Caco-2 (cell line): ENCODE measurements at regions not wholly inside any gene's neighbourhood (a gene's known extent, or its start where the extent isn't known, plus 50 kb on each side); places are given as distances from the start of the nearest gene placed in this dataset.

ENCODE experiments used
- BruUV-seq: library from RNA; stranded (reverse); fragments of 400-500 nt; replicated peaks from 2 replicates; lab custom pipeline; 2021; lab: Mats Ljungman, UMichigan
- CTCF ChIA-PET: fragments of 300-600 bp; sonication (Branson Sonifier 250); formaldehyde crosslinking; loops from one replicate; lab custom pipeline; 2022; ENCODE audit warnings: antibody characterized with exemption; lab: Charles Lee
- POLR2A ChIA-PET: fragments of 300-600 bp; sonication (Branson Sonifier 250); formaldehyde crosslinking; loops from one replicate; lab custom pipeline; 2022; ENCODE audit warnings: antibody characterized with exemption; lab: Charles Lee
- DNase-seq, 2 experiments: peaks; one replicate each; pipeline versions ENCODE4 v3.0.0 to v3.0.0-alpha.2; 2020 to 2022
- H3K27me3 ChIP-seq: replicated peaks from 2 replicates; pipeline ENCODE4 v1.6.0; 2011; ENCODE audit warnings: low read length; ENCODE audit not compliant: control insufficient read depth, insufficient read depth
- H3K36me3 ChIP-seq: 2 replicates; pipeline ENCODE4 v1.5.1; 2011; ENCODE audit warnings: low read length; ENCODE audit not compliant: control insufficient read depth, insufficient read depth
- H3K4me1 ChIP-seq: fragments of 250-450 bp; sonication (Bioruptor Pico); 2 replicates; pipeline ENCODE4 v1.5.1; 2020; ENCODE audit warnings: mild to moderate bottlenecking
- H3K4me3 ChIP-seq: 2 replicates; pipeline ENCODE4 v1.5.1; 2011; ENCODE audit warnings: low read depth, mild to moderate bottlenecking, control low read depth, low read length
- H3K9me3 ChIP-seq: fragments of 250-450 bp; sonication (Bioruptor Pico); 2 replicates; pipeline ENCODE4 v1.5.1; 2020; ENCODE audit warnings: mild to moderate bottlenecking, moderate library complexity
- H3K27ac Mint-ChIP-seq: one replicate; pipeline ENCODE4 v1.8.0; 2022; ENCODE audit warnings: mixed read lengths; ENCODE audit not compliant: unreplicated experiment
- H3K27me3 Mint-ChIP-seq: one replicate; pipeline ENCODE4 v1.8.0; 2022; ENCODE audit warnings: mixed read lengths; ENCODE audit not compliant: insufficient read depth, unreplicated experiment
- H3K36me3 Mint-ChIP-seq: one replicate; pipeline ENCODE4 v1.8.0; 2022; ENCODE audit warnings: mild to moderate bottlenecking, mixed read lengths; ENCODE audit not compliant: insufficient read depth, unreplicated experiment
- H3K4me1 Mint-ChIP-seq: one replicate; pipeline ENCODE4 v1.8.0; 2022; ENCODE audit warnings: low read depth, mixed read lengths; ENCODE audit not compliant: unreplicated experiment
- H3K4me3 Mint-ChIP-seq: one replicate; pipeline ENCODE4 v1.8.0; 2022; ENCODE audit warnings: mild to moderate bottlenecking, moderate library complexity, mixed read lengths; ENCODE audit not compliant: unreplicated experiment
- H3K9me3 Mint-ChIP-seq: one replicate; pipeline ENCODE4 v1.8.0; 2022; ENCODE audit warnings: mixed read lengths; ENCODE audit not compliant: unreplicated experiment
- intact Hi-C: fragments of 100-400 bp; cut with micrococcal nuclease; formaldehyde crosslinking; loops from one replicate; pipeline ENCODE4 v1.10.0; 2022; ENCODE audit not compliant: unreplicated experiment
- TF ChIP-seq, protein P1 (sequence below), 2 experiments: fragments of 200-600 bp in 1 of 2; IDR thresholded peaks; 1 replicate in 1 of 2; 2 replicates in 1 of 2; pipeline versions ENCODE4 v1.5.1 to v1.8.0; 2011 to 2022; ENCODE audit warnings: antibody characterized with exemption in 1 of 2, control low read depth in 1 of 2, inconsistent platforms in 1 of 2, low read depth in 1 of 2, low read length in 1 of 2, mild to moderate bottlenecking in 1 of 2, moderate library complexity in 1 of 2; ENCODE audit not compliant: insufficient read depth in 1 of 2, severe bottlenecking in 1 of 2, unreplicated experiment in 1 of 2

DNA sequence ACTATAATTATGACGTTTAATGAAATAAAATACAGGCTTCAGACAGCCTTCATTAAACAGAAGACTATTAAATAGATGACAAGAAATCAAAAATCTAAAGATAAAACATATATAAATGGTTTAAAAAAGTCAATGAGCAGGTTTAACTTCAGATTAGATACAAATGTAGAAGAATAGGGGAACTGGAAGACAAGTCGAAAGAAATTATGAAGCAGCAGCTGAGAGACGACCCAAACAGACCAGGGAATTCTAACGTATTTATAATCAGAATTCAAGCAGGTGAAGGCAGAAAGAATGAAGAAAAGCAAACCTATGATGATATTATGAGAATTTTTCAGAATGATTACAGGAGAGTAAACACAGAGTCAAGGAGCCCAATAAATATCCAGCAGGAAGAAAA, 235.1 kb upstream of the XYLT1 start:
- Mint-ChIP-seq H3K27me3 (peaks cover 11% of the 10 kb centered on the region), H3K9me3 (no peaks in the 10 kb centered on the region), H3K36me3 (no peaks in the 10 kb centered on the region), H3K4me1 (no peaks in the 10 kb centered on the region), H3K4me3 (no peak overlapping the region), H3K27ac (no peak overlapping the region)
- no TSS peak for BruUV-seq
- Histone ChIP-seq H3K27me3 (no peaks in the 10 kb centered on the region), H3K4me3 (no peak overlapping the region), H3K36me3 (no peaks in the 10 kb centered on the region), H3K9me3 (no peaks in the 10 kb centered on the region), H3K4me1 (no peaks in the 10 kb centered on the region)
- TF ChIP-seq, protein P1, sequence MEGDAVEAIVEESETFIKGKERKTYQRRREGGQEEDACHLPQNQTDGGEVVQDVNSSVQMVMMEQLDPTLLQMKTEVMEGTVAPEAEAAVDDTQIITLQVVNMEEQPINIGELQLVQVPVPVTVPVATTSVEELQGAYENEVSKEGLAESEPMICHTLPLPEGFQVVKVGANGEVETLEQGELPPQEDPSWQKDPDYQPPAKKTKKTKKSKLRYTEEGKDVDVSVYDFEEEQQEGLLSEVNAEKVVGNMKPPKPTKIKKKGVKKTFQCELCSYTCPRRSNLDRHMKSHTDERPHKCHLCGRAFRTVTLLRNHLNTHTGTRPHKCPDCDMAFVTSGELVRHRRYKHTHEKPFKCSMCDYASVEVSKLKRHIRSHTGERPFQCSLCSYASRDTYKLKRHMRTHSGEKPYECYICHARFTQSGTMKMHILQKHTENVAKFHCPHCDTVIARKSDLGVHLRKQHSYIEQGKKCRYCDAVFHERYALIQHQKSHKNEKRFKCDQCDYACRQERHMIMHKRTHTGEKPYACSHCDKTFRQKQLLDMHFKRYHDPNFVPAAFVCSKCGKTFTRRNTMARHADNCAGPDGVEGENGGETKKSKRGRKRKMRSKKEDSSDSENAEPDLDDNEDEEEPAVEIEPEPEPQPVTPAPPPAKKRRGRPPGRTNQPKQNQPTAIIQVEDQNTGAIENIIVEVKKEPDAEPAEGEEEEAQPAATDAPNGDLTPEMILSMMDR (IDR thresholded peaks at IDR 0.05; ENCODE audit: insufficient read depth in 1 of 2, low read depth in 1 of 2, low read length in 1 of 2, severe bottlenecking in 1 of 2, unreplicated experiment in 1 of 2) = no peak
- no peak for DNase-seq
- ChIA-PET POLR2A (no interaction called here), CTCF (no interaction called here)
- intact Hi-C loops = no loop called here

DNA sequence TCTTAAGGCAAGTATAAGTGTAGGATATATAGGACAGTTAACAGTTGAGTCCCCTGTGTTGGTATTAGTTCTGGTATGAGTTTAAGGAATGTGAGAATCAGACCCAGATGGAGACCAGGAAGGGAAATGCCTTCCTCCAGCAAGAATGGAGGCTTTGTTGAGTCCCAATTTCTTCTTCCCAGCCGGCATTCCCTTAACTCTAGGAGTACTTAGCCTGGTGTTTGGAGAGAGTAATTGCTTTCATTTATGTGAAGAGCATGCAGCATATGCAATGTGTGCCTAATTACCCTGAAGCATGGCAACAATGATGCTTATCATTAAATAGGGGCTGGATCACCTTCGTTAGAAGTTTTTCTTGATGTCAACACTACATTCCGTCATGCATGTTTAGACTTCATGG, 225.9 kb upstream of the XYLT1 start:
- H3K4me3 Mint-ChIP-seq = no peak overlapping the region
- no peaks in the 10 kb centered on the region for H3K4me1 ChIP-seq
- no peaks in the 10 kb centered on the region for H3K36me3 Mint-ChIP-seq
- no peak overlapping the region for H3K27ac Mint-ChIP-seq
- BruUV-seq = no TSS peak
- H3K4me1 Mint-ChIP-seq = no peaks in the 10 kb centered on the region
- CTCF ChIA-PET = no interaction called here
- TF ChIP-seq, protein P1 (IDR thresholded peaks at IDR 0.05; ENCODE audit: insufficient read depth in 1 of 2, low read depth in 1 of 2, low read length in 1 of 2, severe bottlenecking in 1 of 2, unreplicated experiment in 1 of 2) = no peak
- intact Hi-C loops = no loop called here
- no peaks in the 10 kb centered on the region for H3K27me3 ChIP-seq
- no peaks in the 10 kb centered on the region for H3K9me3 ChIP-seq
- H3K36me3 ChIP-seq = no peaks in the 10 kb centered on the region
- no peak for DNase-seq
- peaks cover 5% of the 10 kb centered on the region for H3K27me3 Mint-ChIP-seq
- no peak overlapping the region for H3K4me3 ChIP-seq
- POLR2A ChIA-PET = no interaction called here
- H3K9me3 Mint-ChIP-seq = no peaks in the 10 kb centered on the region

DNA sequence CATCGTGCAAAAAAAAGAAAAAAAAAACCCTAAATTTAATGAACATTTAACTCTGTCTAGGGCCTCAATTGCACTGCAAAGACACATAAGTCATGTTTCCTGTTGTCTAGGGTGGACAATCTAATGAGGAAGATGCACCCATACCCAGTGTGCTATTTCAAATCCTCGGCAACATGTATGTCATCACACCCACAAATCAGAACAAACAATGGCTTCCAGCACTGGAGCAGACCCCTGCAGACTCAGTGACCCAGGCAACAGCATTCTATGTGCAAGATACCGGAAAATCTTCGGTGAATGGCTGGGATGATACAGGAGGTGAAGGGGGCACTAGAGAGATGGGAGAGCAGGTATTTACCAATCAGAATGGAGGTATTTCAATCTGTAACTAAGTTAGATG, 221.7 kb upstream of the XYLT1 start:
- no peak for DNase-seq
- no peaks in the 10 kb centered on the region for H3K36me3 Mint-ChIP-seq
- no TSS peak for BruUV-seq
- Histone ChIP-seq H3K27me3 (no peaks in the 10 kb centered on the region), H3K4me3 (no peak overlapping the region), H3K36me3 (no peaks in the 10 kb centered on the region), H3K9me3 (no peaks in the 10 kb centered on the region), H3K4me1 (no peaks in the 10 kb centered on the region)
- H3K9me3 Mint-ChIP-seq = no peaks in the 10 kb centered on the region
- no peak overlapping the region for H3K4me3 Mint-ChIP-seq
- intact Hi-C loops = no loop called here
- POLR2A ChIA-PET = no interaction called here
- no peak overlapping the region for H3K27ac Mint-ChIP-seq
- CTCF ChIA-PET = no interaction called here
- TF ChIP-seq, protein P1 (IDR thresholded peaks at IDR 0.05; ENCODE audit: insufficient read depth in 1 of 2, low read depth in 1 of 2, low read length in 1 of 2, severe bottlenecking in 1 of 2, unreplicated experiment in 1 of 2) = no peak
- peaks cover 14% of the 10 kb centered on the region for H3K27me3 Mint-ChIP-seq
- H3K4me1 Mint-ChIP-seq = no peaks in the 10 kb centered on the region
